Adrenal gland (tissue), 5 donors: ENCODE measurements at regions not wholly inside any gene's neighbourhood (a gene's known extent, or its start where the extent isn't known, plus 50 kb on each side); places are given as distances from the start of the nearest gene placed in this dataset.

ENCODE experiments used
- POLR2A ChIP-seq, 2 donors: fragments of 450-650 bp; IDR thresholded peaks; one replicate each; pipeline ENCODE4 v1.6.1; 2017; ENCODE audit warnings: antibody characterized with exemption in 2 of 2, mild to moderate bottlenecking in 2 of 2, moderate library complexity in 1 of 2
- TF ChIP-seq, protein P1 (sequence below), 6 experiments: fragments of 450-650 bp in 4 of 6; fragments of 200-600 bp in 2 of 6; sonication (generic) in 1 of 6; IDR thresholded peaks; 1 replicate in 5 of 6; 2 replicates in 1 of 6; pipeline versions ENCODE4 v1.5.1 to v1.8.0; 2016 to 2021; ENCODE audit warnings: antibody characterized with exemption in 6 of 6, mild to moderate bottlenecking in 2 of 6, moderate library complexity in 1 of 6
- donor health status: DM: no; HTN: no; CAD: no.

GRCh38 chr2:185242462-185242861 lies 496.1 kb upstream of the FSIP2 start:
- TF ChIP-seq, protein P1, sequence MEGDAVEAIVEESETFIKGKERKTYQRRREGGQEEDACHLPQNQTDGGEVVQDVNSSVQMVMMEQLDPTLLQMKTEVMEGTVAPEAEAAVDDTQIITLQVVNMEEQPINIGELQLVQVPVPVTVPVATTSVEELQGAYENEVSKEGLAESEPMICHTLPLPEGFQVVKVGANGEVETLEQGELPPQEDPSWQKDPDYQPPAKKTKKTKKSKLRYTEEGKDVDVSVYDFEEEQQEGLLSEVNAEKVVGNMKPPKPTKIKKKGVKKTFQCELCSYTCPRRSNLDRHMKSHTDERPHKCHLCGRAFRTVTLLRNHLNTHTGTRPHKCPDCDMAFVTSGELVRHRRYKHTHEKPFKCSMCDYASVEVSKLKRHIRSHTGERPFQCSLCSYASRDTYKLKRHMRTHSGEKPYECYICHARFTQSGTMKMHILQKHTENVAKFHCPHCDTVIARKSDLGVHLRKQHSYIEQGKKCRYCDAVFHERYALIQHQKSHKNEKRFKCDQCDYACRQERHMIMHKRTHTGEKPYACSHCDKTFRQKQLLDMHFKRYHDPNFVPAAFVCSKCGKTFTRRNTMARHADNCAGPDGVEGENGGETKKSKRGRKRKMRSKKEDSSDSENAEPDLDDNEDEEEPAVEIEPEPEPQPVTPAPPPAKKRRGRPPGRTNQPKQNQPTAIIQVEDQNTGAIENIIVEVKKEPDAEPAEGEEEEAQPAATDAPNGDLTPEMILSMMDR (IDR thresholded peaks at IDR 0.05): no peak
- TF ChIP-seq POLR2A (IDR thresholded peaks at IDR 0.05): no peak
